Tibial nerve (tissue), 4 donors: ENCODE measurements at regions not wholly inside any gene's neighbourhood (a gene's known extent, or its start where the extent isn't known, plus 50 kb on each side); places are given as distances from the start of the nearest gene placed in this dataset.

Experiments
- CTCF ChIP-seq, 5 experiments: fragments of 200-600 bp in 3 of 5; fragments of 450-650 bp in 2 of 5; sonication (generic) in 3 of 5; IDR thresholded peaks; one replicate each; pipeline ENCODE4 v1.5.1; 2016 to 2019; ENCODE audit warnings: antibody characterized with exemption in 5 of 5, mild to moderate bottlenecking in 3 of 5, moderate library complexity in 2 of 5
- EP300 ChIP-seq, 2 donors: sonication (generic); formaldehyde crosslinking; IDR thresholded peaks; one replicate each; pipeline ENCODE4 v1.6.1; 2017; ENCODE audit warnings: antibody characterized with exemption in 2 of 2, mild to moderate bottlenecking in 1 of 2
- POLR2A ChIP-seq, 2 donors: fragments of 450-650 bp; IDR thresholded peaks; one replicate each; pipeline ENCODE4 v1.6.1; 2017; ENCODE audit warnings: antibody characterized with exemption in 2 of 2, mild to moderate bottlenecking in 2 of 2, moderate library complexity in 2 of 2

- TF ChIP-seq CTCF (IDR thresholded peaks at IDR 0.05): no peak
- no peak for TF ChIP-seq POLR2A (IDR thresholded peaks at IDR 0.05)
- no peak for TF ChIP-seq EP300 (IDR thresholded peaks at IDR 0.05)
Measured at GRCh38 chr10:33461295-33461640, 126.8 kb upstream of the NRP1 start.
